ENCODE measurements at regions not wholly inside any gene's neighbourhood (a gene's known extent, or its start where the extent isn't known, plus 50 kb on each side); places are given as distances from the start of the nearest gene placed in this dataset.

DNA sequence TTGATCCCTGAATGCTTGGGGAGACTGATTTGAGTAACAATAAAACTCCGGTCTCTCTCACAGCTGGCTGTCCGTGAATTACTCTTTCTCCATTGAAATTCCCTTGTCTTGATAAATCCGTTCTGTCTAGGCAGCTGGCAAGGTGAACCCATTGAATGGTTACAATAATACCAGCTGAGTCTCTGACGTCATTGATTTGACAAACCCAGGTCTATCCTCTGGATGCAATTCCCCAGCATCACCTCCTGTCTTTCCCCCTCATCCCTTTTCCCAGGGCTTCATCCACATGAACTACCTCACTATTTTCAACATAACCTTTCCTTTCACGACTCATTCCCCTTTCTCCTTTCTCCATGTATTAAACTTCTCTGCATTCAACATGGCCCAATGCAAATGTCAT is 98.7 kb upstream of the TMEM132C start:
- TF ChIP-seq, protein P1, sequence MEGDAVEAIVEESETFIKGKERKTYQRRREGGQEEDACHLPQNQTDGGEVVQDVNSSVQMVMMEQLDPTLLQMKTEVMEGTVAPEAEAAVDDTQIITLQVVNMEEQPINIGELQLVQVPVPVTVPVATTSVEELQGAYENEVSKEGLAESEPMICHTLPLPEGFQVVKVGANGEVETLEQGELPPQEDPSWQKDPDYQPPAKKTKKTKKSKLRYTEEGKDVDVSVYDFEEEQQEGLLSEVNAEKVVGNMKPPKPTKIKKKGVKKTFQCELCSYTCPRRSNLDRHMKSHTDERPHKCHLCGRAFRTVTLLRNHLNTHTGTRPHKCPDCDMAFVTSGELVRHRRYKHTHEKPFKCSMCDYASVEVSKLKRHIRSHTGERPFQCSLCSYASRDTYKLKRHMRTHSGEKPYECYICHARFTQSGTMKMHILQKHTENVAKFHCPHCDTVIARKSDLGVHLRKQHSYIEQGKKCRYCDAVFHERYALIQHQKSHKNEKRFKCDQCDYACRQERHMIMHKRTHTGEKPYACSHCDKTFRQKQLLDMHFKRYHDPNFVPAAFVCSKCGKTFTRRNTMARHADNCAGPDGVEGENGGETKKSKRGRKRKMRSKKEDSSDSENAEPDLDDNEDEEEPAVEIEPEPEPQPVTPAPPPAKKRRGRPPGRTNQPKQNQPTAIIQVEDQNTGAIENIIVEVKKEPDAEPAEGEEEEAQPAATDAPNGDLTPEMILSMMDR (IDR thresholded peaks at IDR 0.05; ENCODE audit: extremely low read depth, insufficient read depth, missing control alignments), result no peak
- in situ Hi-C loops (cut with MboI; ENCODE audit: low pct_unique_long_range_greater_than_20kb, low sequenced_read_pairs, unreplicated experiment), result no loop called here
- DNase-seq (ENCODE audit: low spot score), result no peak

- DNase-seq (ENCODE audit: low spot score), result no peak
- in situ Hi-C loops (cut with MboI; ENCODE audit: low pct_unique_long_range_greater_than_20kb, low sequenced_read_pairs, unreplicated experiment), result no loop called here
- TF ChIP-seq, protein P1 (IDR thresholded peaks at IDR 0.05; ENCODE audit: extremely low read depth, insufficient read depth, missing control alignments), result no peak
Measured at GRCh38 chr12:128170181-128170580, 96.8 kb upstream of the TMEM132C start.

- in situ Hi-C loops (cut with MboI; ENCODE audit: low pct_unique_long_range_greater_than_20kb, low sequenced_read_pairs, unreplicated experiment), result no loop called here
- TF ChIP-seq, protein P1 (IDR thresholded peaks at IDR 0.05; ENCODE audit: extremely low read depth, insufficient read depth, missing control alignments), result no peak
Measured at GRCh38 chr12:128178565-128178964, 88.4 kb upstream of the TMEM132C start.

DNA sequence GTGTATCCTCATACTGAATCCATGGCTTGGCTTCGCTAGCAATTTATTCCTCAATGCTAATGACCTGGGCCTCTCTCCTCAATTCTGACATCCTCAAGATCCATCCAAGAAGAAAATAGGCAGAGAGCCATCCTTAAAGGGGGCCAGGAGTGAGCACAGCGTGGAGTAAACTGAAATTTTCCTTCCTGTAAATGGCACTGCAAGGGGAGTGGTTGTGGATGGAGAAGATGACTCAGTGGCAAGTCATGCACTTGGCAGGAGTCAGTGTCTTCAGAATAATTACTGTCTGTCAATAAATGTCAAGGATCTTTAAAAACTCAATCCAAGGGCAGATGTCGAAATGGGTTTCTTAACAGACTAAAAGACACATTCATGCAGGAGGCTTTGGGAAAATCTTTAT is 88.0 kb upstream of the TMEM132C start:
- DNase-seq (ENCODE audit: low spot score), result no peak
- TF ChIP-seq, protein P1 (IDR thresholded peaks at IDR 0.05; ENCODE audit: extremely low read depth, insufficient read depth, missing control alignments), result no peak
- in situ Hi-C loops (cut with MboI; ENCODE audit: low pct_unique_long_range_greater_than_20kb, low sequenced_read_pairs, unreplicated experiment), result no loop called here

More at GRCh38 chr12:128178565-128178964, 88.4 kb upstream of the TMEM132C start:
- DNase-seq (ENCODE audit: low spot score), result no peak

DNA sequence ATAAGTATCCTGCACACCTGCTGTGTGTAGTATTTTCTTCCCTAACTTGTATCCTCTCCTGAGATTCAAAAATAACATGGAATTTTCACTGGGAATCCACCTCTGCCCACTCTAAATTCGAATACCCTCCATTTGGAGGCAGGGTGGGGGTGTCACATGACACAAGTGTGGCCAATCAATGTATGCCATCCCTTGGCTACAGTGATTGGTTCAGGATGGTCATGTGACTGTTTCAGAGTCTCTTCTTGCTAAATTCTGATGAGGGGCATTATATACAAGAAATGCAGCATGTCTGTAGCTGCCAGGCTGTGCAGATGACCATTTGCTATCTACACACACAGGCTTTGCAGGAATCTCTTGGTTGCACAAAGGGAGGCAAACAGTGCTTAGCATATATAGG is 86.8 kb upstream of the TMEM132C start:
- no peak for DNase-seq (ENCODE audit: low spot score)
- in situ Hi-C loops (cut with MboI; ENCODE audit: low pct_unique_long_range_greater_than_20kb, low sequenced_read_pairs, unreplicated experiment), result no loop called here
- TF ChIP-seq, protein P1 (IDR thresholded peaks at IDR 0.05; ENCODE audit: extremely low read depth, insufficient read depth, missing control alignments), result no peak

DNA sequence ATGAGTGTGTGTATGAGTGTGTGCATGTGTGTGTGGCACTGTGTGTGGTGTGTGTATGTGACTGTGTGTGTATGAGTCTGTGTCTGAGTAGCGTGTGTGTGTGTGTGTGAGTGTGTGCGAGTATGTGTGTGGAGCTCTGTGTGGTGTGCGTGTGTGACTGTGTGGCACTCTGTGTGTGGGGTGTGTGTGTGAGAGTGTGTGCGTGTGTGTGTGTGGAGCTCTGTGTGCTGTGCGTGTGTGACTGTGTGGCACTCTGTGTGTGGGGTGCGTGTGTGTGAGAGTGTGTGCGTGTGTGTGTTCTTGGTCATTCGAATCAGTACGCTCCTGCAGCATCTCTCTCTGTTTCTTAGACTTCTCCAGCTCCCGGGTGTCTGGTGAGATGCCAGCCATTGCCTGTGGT is 76.9 kb upstream of the TMEM132C start:
- no peak for DNase-seq (ENCODE audit: low spot score)
- in situ Hi-C loops (cut with MboI; ENCODE audit: low pct_unique_long_range_greater_than_20kb, low sequenced_read_pairs, unreplicated experiment), result no loop called here
- TF ChIP-seq, protein P1 (IDR thresholded peaks at IDR 0.05; ENCODE audit: extremely low read depth, insufficient read depth, missing control alignments), result no peak

DNA sequence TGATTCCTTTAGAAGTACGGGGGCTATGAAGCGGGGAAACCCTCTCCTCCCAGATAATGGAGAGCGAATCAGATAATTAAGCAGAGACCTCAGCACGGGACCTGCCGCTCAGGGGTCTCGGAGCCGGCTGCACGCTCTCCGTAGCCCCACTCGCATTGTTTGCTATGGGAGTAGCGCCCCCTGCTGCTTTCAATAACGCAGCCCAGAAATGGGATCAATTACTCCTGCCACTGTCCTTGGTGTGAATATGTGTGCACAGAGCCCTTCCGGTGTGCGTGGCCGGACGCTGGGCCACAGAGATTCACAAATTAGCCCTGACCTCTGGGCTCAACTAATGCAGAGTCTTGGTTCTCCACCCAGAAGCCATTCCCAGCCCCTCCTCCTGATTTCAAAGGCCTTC is 76.4 kb upstream of the TMEM132C start:
- no peak for DNase-seq (ENCODE audit: low spot score)
- in situ Hi-C loops (cut with MboI; ENCODE audit: low pct_unique_long_range_greater_than_20kb, low sequenced_read_pairs, unreplicated experiment), result no loop called here
- TF ChIP-seq, protein P1 (IDR thresholded peaks at IDR 0.05; ENCODE audit: extremely low read depth, insufficient read depth, missing control alignments), result peak; percentile 12

Measured in GM13977 (cell line).